ENCODE measurements at regions not wholly inside any gene's neighbourhood (a gene's known extent, or its start where the extent isn't known, plus 50 kb on each side); places are given as distances from the start of the nearest gene placed in this dataset.

DNA sequence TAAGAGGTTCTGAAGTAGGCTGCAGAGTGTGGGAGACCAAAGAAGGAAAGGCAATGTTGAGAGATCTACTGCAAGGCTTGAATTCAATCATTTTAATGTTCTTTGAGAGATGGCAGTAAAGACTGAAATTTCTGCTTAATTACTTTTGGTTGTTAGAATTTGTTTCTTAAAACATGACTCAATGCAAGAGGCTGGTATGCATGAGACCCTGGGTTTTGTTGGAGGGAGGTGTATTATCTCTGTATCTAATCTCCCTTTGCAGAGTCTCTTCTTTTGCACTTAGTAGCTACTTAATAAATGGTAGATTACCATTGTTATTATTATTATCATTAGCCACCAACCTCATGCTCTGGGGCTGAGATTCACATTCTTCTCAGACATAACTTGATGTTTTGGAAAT, 87.4 kb upstream of the DRD2 start:
- TF ChIP-seq, protein P1, sequence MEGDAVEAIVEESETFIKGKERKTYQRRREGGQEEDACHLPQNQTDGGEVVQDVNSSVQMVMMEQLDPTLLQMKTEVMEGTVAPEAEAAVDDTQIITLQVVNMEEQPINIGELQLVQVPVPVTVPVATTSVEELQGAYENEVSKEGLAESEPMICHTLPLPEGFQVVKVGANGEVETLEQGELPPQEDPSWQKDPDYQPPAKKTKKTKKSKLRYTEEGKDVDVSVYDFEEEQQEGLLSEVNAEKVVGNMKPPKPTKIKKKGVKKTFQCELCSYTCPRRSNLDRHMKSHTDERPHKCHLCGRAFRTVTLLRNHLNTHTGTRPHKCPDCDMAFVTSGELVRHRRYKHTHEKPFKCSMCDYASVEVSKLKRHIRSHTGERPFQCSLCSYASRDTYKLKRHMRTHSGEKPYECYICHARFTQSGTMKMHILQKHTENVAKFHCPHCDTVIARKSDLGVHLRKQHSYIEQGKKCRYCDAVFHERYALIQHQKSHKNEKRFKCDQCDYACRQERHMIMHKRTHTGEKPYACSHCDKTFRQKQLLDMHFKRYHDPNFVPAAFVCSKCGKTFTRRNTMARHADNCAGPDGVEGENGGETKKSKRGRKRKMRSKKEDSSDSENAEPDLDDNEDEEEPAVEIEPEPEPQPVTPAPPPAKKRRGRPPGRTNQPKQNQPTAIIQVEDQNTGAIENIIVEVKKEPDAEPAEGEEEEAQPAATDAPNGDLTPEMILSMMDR (IDR thresholded peaks at IDR 0.05), result no peak
- TF ChIP-seq POLR2A (IDR thresholded peaks at IDR 0.05), result no peak

Data from vagina (tissue), 2 donors.